ENCODE measurements at regions not wholly inside any gene's neighbourhood (a gene's known extent, or its start where the extent isn't known, plus 50 kb on each side); places are given as distances from the start of the nearest gene placed in this dataset.

- Histone ChIP-seq H3K4me1 (ENCODE audit: control insufficient read depth in 1 of 2, insufficient read depth in 1 of 2, low read depth in 1 of 2, low read length in 1 of 2) (no peaks in the 10 kb centered on the region), H3K27me3 (peaks cover 42% of the 10 kb centered on the region), H3K9me3 (no peaks in the 10 kb centered on the region), H3K36me3 (no peaks in the 10 kb centered on the region), H3K4me3 (ENCODE audit: low read depth in 1 of 2, low read length in 1 of 2) (no peak overlapping the region), H3K27ac (no peak overlapping the region)
- TF ChIP-seq CTCF (IDR thresholded peaks at IDR 0.05), result no peak
These were observed 407.9 kb downstream of the MIAT start for GRCh38 chr22:27065279-27065678.

GRCh38 chr22:27066856-27067255, 409.5 kb downstream of the MIAT start:
- H3K4me1 ChIP-seq (ENCODE audit: control insufficient read depth in 1 of 2, insufficient read depth in 1 of 2, low read depth in 1 of 2, low read length in 1 of 2), result no peaks in the 10 kb centered on the region
- H3K4me3 ChIP-seq (ENCODE audit: low read depth in 1 of 2, low read length in 1 of 2), result no peak overlapping the region
- H3K36me3 ChIP-seq, result no peaks in the 10 kb centered on the region
- H3K9me3 ChIP-seq, result no peaks in the 10 kb centered on the region
- no peak for TF ChIP-seq CTCF (IDR thresholded peaks at IDR 0.05)
- peaks cover 49% of the 10 kb centered on the region for H3K27me3 ChIP-seq
- H3K27ac ChIP-seq, result no peak overlapping the region

GRCh38 chr22:27068121-27068520, 410.7 kb downstream of the MIAT start:
- Histone ChIP-seq H3K27me3 (peaks cover 44% of the 10 kb centered on the region), H3K4me3 (ENCODE audit: low read depth in 1 of 2, low read length in 1 of 2) (no peak overlapping the region), H3K4me1 (ENCODE audit: control insufficient read depth in 1 of 2, insufficient read depth in 1 of 2, low read depth in 1 of 2, low read length in 1 of 2) (no peaks in the 10 kb centered on the region), H3K36me3 (no peaks in the 10 kb centered on the region), H3K27ac (no peak overlapping the region), H3K9me3 (no peaks in the 10 kb centered on the region)
- no peak for TF ChIP-seq CTCF (IDR thresholded peaks at IDR 0.05)

GRCh38 chr22:27070594-27070993, 413.2 kb downstream of the MIAT start:
- no peaks in the 10 kb centered on the region for H3K36me3 ChIP-seq
- H3K4me1 ChIP-seq (ENCODE audit: control insufficient read depth in 1 of 2, insufficient read depth in 1 of 2, low read depth in 1 of 2, low read length in 1 of 2), result no peaks in the 10 kb centered on the region
- TF ChIP-seq CTCF (IDR thresholded peaks at IDR 0.05), result no peak
- no peak overlapping the region for H3K27ac ChIP-seq
- H3K27me3 ChIP-seq, result peaks cover 21% of the 10 kb centered on the region
- no peaks in the 10 kb centered on the region for H3K9me3 ChIP-seq
- no peak overlapping the region for H3K4me3 ChIP-seq (ENCODE audit: low read depth in 1 of 2, low read length in 1 of 2)

- Histone ChIP-seq H3K9me3 (no peaks in the 10 kb centered on the region), H3K27me3 (peaks cover 15% of the 10 kb centered on the region), H3K27ac (no peak overlapping the region), H3K4me1 (ENCODE audit: control insufficient read depth in 1 of 2, insufficient read depth in 1 of 2, low read depth in 1 of 2, low read length in 1 of 2) (no peaks in the 10 kb centered on the region), H3K36me3 (no peaks in the 10 kb centered on the region), H3K4me3 (ENCODE audit: low read depth in 1 of 2, low read length in 1 of 2) (no peak overlapping the region)
- TF ChIP-seq CTCF (IDR thresholded peaks at IDR 0.05), result no peak
These were observed 416.4 kb downstream of the MIAT start for GRCh38 chr22:27073601-27074425.
